Endometrium (tissue), 2 donors: ENCODE measurements at regions not wholly inside any gene's neighbourhood (a gene's known extent, or its start where the extent isn't known, plus 50 kb on each side); places are given as distances from the start of the nearest gene placed in this dataset.

Experiments used
- FAIRE-seq: peaks from 2 replicates; lab custom pipeline; 2012; peaks lifted over from hg19 to GRCh38; lab: Jason Lieb, UNC
- donor health status: control.
- donor health status: control.

DNA sequence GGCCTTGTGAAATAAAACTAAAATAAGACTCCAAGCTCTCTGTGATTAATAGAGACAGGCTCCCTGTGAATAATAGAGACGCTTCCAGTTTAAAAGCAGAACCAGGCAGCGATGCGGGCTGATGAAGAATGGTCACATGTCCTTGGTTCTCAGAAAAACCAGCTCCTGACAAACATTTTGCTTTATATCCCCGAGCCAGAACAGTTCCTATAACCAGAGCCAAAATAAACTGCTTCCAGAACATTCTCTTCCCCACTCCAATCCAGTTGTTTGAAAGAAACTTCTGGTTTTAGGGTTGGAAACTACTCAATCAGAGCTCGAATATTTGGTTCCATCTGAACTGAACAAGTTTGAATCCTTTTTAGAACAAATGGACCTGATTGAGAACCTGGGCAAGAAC lies 213.7 kb downstream of the TSN start:
- FAIRE-seq, result no peak

DNA sequence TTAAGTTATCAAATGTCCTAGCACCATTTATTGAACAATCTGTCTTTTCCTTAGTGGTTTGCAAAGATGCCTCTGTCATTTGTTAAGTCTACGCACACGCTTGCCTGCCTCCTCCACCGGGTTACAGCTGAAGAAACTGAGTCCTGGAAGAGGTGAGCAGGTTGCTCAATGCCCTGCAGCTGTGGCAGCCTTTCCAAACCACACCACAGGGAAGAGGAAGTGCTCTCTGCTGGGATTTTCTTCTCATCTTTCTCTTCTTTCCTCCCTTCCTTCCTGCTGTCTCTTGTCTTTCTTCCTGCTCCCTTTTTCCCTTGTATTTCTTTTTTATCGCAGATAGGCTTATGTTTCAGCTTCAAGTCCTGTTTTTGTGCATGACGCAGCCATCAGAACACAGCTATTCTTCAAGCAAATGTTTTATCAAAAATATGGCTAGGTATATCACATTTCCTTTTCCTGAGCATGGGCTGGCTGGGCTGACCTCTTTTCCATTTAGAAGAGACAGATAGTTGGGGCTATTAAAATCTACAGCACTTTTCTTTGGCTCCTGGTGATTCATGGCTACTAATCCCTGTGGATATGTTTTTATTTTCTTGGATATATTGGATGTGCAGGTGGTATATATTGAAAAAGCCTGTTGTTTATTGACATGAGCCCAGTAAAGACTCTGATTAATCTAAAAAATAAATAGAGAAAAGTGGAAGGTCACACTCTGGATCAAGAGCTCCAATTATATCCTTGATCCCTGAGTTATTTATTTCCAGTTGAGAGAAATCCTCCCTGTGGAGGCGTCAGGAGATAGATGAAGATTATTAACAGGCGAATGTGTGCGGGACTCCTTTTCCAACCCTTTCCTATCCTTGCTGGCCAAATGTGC lies 214.6 kb downstream of the TSN start:
- no peak for FAIRE-seq

DNA sequence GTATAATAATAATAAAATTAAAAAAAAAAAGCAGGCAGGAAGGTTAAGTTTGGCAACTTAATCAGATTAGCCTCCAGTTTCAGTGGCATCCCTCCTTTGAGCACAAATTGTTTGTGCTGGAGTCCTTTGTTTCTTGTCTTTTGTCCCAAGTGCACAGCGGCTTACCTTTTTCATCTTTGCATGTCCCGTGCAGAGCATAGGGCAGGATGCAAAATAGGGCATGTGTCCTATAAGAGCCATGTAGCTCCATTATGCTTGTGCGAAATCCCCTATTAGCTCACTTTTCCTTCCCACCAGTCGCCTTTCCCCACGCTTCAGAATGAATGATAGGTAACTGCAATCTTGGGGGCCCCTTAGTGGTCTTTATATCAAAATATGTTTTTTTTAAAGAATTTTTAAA lies 216.8 kb downstream of the TSN start:
- no peak for FAIRE-seq

DNA sequence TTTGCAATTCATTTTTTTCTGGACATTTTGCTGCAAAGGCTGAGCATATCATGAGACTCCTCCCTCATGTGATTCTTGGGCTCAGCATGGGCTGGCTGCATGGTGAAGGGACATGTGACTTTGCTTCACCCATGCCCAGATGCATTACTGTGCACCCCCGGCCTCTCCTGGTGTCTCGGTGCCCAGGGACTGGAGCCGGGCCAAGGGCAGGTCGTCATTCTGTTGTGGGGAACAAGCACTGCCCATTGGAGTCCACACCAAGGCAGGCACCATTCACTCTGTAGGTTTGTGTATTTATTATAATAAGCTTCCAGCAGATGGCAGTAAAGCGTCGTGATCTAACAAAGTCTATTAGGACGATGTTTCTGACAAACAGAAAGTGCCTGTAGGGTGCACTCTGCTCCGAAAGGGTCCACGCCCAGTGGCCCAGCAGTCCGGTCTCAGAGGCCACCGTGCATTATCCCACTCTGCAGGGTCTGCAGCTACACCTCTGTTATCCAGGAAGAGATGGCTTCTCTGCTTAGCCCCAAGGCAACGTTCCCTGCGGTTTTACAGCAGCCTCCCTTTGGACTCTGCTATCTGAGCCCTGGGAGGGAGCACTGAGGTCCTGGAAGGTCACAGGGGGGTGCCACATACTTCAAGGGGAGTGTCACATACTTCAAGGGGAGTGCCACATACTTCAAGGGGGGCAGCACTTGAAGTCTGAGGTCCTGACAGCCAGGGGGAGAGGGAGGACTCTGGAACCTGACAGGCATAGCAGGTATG lies 219.6 kb downstream of the TSN start:
- no peak for FAIRE-seq

DNA sequence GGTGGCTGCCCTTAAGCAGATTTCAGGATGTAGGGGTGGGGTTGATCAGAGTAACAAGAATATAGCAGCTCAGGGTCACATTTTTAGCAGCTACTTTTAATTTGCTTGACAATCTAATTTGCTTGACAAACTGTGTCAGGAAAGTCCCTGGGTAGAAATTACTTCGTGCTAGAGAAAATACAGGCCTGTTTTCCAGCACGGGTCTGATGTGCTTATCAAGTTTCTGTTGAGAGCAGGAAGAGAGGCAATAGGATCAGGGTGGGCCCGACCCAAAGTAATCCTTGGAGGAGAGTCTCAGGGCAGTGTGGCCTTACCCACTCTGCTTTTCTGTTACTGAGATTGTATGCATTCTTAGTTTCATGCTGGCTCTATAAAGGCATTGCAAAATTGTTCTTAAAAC lies 221.5 kb downstream of the TSN start:
- no peak for FAIRE-seq

DNA sequence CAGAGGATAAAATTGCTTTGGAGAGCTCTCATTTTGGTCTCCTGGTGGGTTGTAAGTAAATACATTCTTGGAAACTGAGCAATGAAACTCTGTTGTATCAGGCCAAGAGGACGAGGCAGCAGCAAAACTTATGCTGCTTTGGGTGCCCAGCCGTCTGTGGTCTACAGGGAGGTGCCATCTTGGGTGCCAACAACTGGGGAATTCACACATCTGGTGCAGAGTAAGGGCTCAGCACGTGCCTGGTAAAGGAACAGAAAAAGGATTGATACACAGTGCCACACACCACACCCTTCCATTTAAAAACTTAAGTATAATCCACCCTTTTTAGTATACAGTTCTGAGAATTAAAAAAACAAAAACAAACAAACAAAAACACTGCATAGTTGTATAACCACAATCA lies 221.9 kb downstream of the TSN start:
- no peak for FAIRE-seq

DNA sequence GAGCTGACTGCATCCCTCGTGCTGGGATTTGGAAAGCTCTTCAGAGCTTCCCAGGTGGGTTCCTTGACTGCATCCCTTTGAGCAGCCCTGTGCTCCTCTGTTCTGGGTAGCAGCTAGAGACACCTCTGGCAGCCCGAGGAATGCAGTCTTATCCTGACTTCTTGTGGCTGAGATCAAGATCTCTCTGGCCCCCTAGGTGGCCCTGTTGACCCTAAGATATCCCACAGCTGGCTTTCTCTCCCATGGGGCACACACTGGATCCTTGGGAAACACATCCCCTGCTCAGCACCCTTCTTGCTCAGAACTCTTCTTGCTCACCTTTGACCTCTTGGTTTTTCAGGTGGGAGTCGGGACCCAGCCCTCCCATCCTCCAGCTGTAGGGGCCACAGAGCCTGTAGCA lies 237.2 kb downstream of the TSN start:
- no peak for FAIRE-seq

DNA sequence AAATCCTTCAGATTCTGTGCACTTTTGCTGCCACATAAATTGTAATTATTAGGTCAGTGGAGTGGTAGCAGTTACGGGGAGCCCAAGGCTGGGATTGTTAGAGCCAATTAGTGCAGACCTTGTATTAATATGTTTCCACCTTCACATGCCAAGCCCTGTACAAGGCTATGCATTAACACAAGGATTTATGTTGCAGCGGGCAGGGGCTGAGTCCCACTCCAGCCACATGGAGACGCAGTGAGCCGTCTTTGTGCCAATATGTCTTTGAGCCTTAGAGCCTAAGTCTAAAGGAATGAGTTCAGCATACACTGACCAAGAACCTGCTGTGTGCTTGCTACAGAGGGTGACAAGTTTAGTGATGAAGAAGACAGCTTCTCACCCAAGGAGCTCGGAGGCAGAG lies 238.2 kb downstream of the TSN start:
- FAIRE-seq, result no peak

DNA sequence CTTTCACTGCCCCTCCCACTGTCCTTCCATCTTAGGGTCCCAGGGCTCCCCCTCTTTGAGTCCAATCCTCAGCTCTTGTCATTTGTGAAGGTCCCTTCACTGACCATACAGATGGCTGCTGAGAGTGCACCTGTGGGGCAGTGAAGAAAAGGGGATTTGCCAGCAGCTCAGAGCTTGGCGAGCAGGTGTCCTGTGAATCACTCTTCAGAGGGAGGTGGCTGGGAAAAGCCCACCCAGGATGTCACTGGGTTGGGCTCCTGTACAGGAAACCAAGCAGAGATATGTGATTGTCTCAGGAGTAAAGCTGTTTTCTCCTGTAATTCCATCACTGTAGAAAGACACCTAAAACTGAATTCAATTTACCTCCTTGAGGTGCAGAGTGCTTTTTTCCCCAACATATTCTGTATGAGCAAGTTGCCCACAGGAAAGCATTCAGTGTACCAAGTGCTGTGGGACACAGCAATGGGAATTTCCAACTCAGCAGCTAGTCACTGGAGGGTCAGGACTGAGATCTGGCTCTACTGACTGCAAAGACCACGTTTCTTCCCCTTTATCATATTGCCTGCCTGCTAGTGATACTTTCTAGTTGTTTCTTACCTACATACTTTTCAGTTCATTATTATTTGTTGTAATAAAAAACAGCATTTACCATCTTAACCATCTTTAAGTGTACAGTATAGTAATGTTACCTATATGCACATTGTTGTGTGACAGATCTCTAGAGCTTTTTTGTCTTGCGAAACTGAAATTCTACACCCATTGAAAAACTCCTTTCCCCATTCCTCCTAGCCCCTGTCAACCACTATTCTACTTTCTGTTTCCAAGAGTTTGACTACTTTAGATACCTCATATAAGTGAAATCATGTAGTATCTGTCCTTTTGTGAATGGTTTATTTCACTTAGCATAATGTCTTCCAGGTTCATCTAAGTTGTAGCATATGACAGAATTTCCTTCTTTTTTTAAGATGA lies 239.1 kb downstream of the TSN start:
- FAIRE-seq, result no peak

DNA sequence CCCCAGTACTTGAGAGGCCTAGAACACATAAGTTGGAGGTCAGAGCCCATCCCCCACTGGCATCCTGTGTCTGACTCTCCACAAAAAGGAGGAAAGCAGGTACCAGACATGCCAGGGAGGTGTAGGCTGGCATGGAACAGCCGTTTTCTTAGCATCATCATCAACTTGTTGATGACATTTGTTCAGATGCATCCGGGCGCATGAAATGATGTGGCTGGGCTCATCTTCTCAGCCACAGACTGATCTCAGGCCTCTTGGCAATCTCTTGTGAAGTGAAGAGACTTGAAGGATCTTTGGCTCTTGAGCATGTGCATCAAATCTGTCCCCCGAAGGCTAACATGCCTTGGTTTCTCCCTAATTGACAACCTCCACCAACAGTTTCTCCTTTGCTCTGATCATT lies 243.3 kb downstream of the TSN start:
- FAIRE-seq, result no peak

DNA sequence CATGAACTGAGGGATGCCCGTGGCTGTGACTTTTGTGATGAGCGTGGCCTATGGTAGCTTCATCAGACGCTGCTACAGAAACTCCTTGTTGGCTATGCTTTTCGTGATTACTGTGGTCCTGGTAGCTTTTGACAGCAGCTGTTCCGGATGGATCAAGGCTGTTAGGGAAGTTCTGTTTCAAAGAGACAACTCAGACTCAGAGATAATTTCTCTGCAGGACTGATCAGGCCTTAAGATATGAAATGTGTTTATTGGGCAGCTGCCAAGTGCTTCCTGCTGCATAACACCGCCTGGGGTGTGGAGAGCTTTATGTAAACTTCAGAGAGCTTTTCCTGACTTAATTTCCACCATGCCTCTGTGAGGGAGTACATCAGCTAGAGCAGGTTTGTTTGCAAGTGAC lies 243.8 kb downstream of the TSN start:
- FAIRE-seq, result no peak

DNA sequence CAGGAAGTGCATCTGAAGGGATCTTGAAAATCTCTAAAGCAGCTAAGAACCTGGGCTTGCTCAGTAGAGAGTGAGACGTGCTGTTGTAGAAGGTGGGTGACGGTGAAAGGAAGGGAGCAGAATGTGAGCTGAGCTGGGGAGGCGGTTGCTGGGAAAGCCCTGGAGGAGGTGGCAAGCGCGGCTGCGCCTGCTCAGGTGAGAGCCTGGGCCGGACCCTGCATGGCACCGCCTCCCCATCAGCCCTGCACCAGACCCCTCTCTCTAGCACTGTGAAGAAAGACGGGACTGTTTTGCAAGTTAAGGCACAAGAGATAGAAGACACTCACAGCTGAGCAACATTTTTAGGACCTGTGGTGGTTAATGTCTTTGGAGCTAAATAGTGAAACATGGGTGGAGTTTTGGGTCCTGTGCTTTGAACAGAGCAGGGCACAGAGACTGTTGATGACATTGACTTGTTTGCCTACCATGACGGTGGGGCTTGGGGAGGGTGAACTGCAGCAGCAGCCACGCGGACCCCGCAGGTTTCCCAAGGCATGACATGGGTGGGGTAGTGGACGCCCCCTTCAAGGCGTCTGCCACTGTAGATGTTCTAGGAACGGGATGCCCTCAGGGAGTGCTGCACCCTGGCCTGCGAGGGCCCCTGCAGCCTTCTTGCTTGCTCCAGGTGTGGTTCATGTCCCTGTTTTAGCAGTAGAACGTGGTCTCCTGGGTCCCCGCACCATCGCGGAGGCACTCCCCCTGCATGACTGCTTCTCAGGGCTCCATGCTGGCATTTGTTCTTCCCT lies 245.3 kb downstream of the TSN start:
- no peak for FAIRE-seq

DNA sequence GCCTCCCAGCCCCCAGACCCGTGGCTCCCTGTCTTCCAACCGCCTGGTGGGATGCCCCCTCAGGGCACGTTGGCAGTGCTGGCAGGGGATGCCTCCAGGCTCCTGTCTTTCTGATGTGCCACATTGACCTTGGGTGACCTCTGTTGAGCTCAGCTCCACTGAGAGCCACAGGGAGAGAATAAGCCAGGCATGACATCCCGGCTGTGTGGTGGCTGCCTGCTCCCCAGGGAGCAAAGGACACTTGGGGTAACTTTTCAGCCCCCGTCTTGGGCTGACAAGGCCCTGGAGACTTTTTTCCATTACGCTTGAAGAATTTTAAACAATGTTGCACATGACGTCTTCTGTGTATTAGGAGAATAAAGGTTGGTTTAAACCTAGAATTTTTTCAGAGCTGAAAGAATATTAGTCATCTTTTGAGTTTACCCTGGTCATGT lies 246.0 kb downstream of the TSN start:
- no peak for FAIRE-seq

DNA sequence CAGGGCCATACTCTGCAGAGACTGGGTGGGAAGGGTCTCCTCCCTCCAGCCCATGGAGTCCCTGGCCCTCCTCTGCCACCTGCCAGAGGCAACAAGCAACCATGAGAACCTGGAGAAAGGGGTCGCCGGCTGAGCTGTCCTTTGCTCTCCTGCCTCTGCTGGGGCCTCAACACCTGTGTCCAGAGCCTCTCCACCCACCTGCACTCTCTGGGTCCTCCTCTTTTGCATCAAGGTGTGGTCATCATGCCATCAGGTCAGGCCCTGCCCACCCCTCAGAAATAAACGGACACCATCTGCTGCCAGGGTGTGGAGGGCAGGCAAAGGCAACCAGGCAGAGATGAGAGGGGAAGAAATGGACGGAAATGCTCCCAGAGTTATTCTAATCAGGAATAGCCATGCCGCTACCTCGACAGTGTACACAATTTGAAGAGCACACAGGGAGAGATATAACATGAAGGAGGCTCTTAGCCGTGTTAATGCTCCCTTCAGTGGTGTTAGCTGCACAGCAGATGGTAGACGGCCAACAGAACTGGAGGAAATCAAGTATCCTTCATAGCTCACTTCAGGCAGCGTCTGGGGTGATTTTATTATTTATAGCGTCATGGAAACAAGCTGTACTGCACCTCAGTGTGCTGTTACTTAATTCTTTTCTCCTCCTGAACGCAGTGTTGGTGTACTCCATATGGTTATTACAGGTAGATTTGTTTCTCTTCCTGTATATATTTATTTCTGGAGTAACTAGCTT lies 247.9 kb downstream of the TSN start:
- FAIRE-seq, result no peak

DNA sequence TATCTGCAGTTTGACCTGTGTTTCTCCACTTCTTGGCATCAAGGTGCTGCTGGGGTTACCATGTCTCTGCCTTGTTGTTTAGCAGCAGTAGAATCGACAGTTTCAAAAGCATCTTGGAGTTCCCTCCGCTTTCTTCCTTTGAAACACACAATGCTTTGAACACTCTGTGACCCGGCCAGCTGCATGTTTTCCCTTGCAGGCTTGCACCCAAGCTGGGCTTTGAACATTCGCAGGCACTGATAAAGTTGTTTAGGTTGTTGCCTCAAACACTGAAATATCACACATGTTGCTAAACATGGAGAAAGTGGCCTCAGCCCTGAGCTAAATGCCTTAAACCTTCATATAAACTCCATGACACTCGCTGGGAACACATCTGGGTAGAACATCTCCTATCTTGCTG lies 251.7 kb downstream of the TSN start:
- no peak for FAIRE-seq

DNA sequence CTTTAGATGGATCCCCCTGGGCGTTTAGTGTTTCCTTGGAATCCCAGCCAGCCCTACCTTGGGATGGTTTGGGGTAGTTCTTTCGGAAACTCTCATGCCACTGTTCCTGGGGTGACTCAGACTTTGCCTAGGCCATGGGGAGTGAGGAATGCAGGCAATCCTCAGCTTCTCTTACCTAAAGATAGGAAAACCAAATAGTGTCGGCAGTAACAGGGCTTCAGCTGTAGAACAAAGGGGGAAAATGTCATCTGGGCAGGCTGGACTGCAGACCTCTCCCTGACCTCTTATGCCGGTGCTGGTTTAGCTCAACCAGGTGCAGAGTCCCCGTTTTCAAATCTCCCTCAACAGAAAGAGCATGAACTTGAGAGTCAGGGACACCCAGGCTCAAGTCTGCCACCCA lies 252.1 kb downstream of the TSN start:
- no peak for FAIRE-seq

DNA sequence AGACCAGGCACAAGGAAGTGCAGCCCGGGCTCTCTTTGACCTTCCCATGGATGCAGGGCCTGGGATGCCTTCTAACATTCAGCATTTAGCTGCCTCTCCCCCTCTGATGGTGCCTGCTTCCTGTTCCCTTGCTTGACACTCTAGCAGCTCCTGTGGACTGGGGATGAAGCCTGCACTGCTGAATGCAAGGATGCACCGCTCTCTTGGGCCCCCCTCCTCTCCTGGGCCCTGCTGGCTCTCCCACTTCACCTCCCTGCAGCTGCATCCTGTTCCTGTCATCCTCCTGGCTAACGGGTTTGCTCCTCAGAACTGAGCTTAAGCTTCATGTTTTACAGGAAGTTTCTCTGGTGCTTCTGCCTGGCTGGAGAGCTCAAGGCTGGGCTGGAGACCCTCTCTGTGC lies 254.1 kb downstream of the TSN start:
- FAIRE-seq, result no peak

DNA sequence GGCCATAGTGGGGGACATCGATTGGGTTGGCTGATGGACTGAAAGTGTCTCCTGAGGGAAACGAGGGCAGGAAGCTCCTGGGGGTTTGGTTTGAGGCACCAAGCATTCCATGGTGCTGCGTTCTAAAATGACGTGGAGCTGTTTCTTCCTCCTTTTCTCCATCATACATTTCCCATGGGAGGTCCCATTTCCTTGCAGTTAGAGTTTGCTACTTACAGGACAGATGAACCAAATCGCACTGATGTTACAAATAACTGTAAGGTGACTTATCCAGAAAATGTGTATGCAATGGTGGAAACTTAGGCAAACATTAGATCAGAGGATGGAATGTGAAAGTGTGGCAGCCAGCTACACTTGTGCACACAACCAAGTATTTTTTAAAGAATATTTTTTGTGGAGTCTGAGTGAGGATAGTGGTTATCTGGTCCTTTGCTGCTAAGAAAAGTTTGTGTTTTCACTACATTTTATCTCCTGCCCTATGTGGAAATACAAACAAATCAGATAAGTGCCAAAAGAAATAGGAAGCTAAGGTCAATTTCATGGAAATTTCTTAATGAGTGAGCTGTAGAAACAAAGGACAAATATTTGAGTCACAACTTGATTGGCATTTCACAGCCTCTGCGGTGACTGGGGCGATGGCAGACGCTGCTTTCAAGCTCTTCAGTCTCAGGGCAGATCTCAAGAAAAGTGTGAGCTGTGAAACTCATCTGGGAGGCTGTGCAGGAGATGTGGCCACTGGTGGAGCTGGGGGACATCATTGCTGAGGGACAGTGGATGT lies 256.2 kb downstream of the TSN start:
- no peak for FAIRE-seq

DNA sequence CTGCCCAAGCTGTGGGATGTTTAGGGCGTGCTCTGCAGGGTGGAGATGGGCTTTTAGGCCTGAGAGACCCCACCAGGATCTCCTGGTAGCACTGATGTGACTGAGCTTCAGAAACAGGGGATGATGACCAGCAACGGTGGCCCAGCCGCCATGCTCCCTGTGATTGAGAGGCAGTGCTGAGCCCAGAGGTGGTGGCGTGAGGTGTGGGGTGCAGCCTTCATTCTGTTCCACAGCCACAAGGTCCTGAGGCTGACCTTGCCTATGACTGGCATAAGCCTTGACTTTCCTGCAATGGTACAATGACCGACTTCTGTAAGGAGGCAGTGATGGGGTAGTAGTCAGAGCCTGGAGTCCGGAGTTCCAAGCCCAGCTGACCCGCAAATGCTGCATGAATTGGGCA lies 263.3 kb downstream of the TSN start:
- no peak for FAIRE-seq

DNA sequence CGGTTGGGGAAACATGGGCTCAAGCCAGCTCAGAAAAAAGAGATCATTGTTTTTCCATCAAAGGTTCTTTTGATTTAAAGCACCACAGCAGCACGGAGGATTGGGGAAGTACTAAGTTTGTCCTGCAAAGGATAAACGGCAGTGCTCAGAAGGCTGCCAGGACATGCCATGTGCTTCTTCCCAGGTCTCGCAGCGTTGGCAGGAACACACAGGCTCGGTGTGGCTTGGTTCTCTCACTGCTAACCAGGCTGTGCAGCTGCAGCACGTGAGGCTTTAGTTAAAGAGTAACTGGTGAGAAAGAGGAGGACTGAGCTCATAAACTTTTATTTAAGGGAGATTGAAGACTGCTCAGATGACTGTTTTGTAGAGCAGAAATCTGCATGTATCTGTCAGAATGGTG lies 264.3 kb downstream of the TSN start:
- no peak for FAIRE-seq
